Umbilical cord (tissue), 1 donor: ENCODE measurements at regions not wholly inside any gene's neighbourhood (a gene's known extent, or its start where the extent isn't known, plus 50 kb on each side); places are given as distances from the start of the nearest gene placed in this dataset.
"Not testable (repeated sequence)": the region's sequence is repeated elsewhere in the genome, so short reads cannot be mapped to it uniquely, and the experiment has no call there.

Source experiments
- DNase-seq: peaks from one replicate; pipeline ENCODE4 v3.0.0-alpha.2; 2015; ENCODE audit warnings: low spot score

- DNase-seq: not testable (repeated sequence)
Observed at GRCh38 chr4:82301390-82301789, 72.4 kb downstream of the HNRNPD start.

GRCh38 chr4:82293304-82293703 is 80.5 kb downstream of the HNRNPD start:
- DNase-seq: no peak

GRCh38 chr4:82287720-82288119 is 86.1 kb downstream of the HNRNPD start:
- DNase-seq: no peak

- peak; percentile 99 for DNase-seq
Observed at GRCh38 chr4:82284858-82285805, 88.7 kb downstream of the HNRNPD start.

- DNase-seq: no peak
Observed at GRCh38 chr4:82284475-82284857, 89.3 kb downstream of the HNRNPD start.

- DNase-seq: no peak
Observed at GRCh38 chr4:82282875-82283274, 90.9 kb downstream of the HNRNPD start.

- not testable (repeated sequence) for DNase-seq
Observed at GRCh38 chr4:82279550-82279949, 94.2 kb downstream of the HNRNPD start.

GRCh38 chr4:82276332-82276640 is 97.5 kb downstream of the HNRNPD start:
- DNase-seq: no peak

- DNase-seq: no peak
Observed at GRCh38 chr4:82275431-82276331, 98.1 kb downstream of the HNRNPD start.

- DNase-seq: not testable (repeated sequence)
Observed at GRCh38 chr4:82274700-82275099, 99.1 kb downstream of the HNRNPD start.

- DNase-seq: not testable (repeated sequence)
Observed at GRCh38 chr4:82272523-82272922, 101.3 kb downstream of the HNRNPD start.

GRCh38 chr4:82271915-82272480 is 101.8 kb downstream of the HNRNPD start:
- DNase-seq: not testable (repeated sequence)

GRCh38 chr4:82268826-82269193 is 105.0 kb downstream of the HNRNPD start:
- DNase-seq: no peak

- DNase-seq: peak; percentile 72
Observed at GRCh38 chr4:82268050-82268825, 105.6 kb downstream of the HNRNPD start.

- no peak for DNase-seq
Observed at GRCh38 chr4:82267506-82267905, 106.3 kb downstream of the HNRNPD start.

GRCh38 chr4:82266345-82266744 is 107.4 kb downstream of the HNRNPD start:
- no peak for DNase-seq

- no peak for DNase-seq
Observed at GRCh38 chr4:82261084-82261483, 112.7 kb downstream of the HNRNPD start.

GRCh38 chr4:82260632-82261031 is 113.2 kb downstream of the HNRNPD start:
- DNase-seq: no peak

- no peak for DNase-seq
Observed at GRCh38 chr4:82256718-82257117, 117.1 kb downstream of the HNRNPD start.

- no peak for DNase-seq
Observed at GRCh38 chr4:82255657-82256056, 118.1 kb downstream of the HNRNPD start.

GRCh38 chr4:82248903-82249632 is 124.7 kb downstream of the HNRNPD start:
- DNase-seq: no peak
